ENCODE measurements at regions not wholly inside any gene's neighbourhood (a gene's known extent, or its start where the extent isn't known, plus 50 kb on each side); places are given as distances from the start of the nearest gene placed in this dataset.

DNA sequence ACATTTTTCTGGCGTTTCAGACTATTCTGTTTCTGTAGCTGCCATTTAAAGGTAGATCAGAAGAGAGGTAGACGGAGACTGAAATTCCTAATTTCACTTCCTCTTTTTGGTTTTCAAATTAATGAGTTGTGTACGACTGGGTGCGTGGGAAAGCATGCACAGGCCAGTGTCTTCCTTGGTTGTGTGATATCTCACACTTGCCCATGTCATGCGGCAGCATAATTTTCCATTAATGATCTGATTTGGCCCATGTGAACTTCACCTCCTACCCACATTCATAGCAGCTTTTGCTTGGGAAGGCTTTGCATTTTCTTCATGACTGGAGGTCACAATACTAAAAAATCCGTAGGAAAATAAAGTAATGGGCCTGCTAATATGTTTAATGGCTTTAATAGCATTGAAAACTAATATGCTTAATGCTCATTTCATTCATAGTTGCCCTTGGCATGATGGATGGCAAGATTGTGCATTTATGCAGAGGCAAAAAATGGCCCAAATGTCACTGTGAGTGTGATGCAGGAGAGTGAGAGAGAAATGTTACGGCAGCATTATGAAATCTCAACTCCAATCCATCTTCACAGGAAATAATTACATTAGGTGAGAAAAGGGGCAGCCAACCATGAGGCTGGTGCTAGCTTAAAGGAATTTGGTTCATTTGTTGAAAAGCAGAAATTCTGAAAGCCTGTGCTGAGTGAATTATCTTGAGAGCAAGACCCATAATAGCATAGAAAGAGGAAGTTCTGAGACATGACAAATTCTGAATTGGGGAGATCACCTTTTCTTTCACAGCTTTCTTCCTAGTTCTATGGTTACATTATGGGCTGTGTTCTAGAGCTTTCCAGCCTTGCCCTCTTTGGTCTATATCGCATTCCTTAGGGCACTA, 69.0 kb upstream of the UST start:
- no peaks in the 10 kb centered on the region for H3K27me3 Mint-ChIP-seq
- peaks cover 5% of the 10 kb centered on the region for H3K9me3 Mint-ChIP-seq

DNA sequence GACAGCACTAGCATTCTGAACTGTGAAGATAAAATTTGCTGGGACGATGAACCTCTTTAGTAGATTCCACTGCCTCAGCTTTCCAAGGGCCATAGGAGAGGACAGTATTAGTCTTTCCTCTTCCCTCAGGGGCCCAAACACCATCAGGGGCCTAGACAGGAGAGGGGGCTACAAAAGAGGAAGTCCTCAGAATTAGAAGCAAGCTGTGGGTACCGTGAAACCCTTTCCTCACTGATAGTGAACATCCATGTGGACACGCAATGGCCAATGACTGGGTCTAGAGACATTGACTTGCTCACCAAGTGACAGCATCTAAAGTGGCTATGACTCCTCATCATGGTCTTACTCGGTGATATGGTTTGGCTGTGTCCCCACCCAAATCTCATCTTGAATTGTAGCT, 68.1 kb upstream of the UST start:
- H3K4me3 Mint-ChIP-seq = no peak overlapping the region
- H3K27ac Mint-ChIP-seq = no peak overlapping the region

More for the DNA sequence above, 69.0 kb upstream of the UST start:
- H3K36me3 Mint-ChIP-seq = no peaks in the 10 kb centered on the region
- H3K27ac Mint-ChIP-seq = no peak overlapping the region
- no peaks in the 10 kb centered on the region for H3K4me1 Mint-ChIP-seq
- H3K4me3 Mint-ChIP-seq = no peak overlapping the region
- DNase-seq = no peak
- CTCF ChIA-PET = no interaction called here

DNA sequence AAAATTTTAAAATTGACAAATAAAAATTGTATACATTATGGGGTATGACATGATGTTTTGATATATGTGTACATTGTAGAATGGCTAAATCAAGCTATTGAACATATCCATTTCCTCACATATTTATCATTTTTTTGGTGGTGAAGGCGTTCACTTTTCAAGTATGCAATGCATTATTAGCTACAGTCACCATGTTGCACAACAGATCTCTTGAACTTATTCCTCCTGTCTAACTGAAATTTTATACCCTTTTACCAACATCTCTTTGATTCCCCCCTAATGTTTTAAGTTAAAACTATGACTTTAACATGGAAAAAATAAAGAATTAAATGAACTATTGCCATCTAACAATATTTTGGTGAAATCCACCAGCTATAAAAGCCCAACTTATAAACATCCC, 65.2 kb upstream of the UST start:
- H3K27me3 Mint-ChIP-seq = no peaks in the 10 kb centered on the region
- H3K27ac Mint-ChIP-seq = no peak overlapping the region
- no peaks in the 10 kb centered on the region for H3K9me3 Mint-ChIP-seq
- H3K4me1 Mint-ChIP-seq = no peaks in the 10 kb centered on the region
- CTCF ChIA-PET = no interaction called here
- H3K4me3 Mint-ChIP-seq = no peak overlapping the region
- no peaks in the 10 kb centered on the region for H3K36me3 Mint-ChIP-seq
- no peak for DNase-seq

More for the DNA sequence above, 68.1 kb upstream of the UST start:
- no peaks in the 10 kb centered on the region for H3K4me1 Mint-ChIP-seq
- no peak for DNase-seq
- H3K27me3 Mint-ChIP-seq = no peaks in the 10 kb centered on the region
- H3K9me3 Mint-ChIP-seq = no peaks in the 10 kb centered on the region
- CTCF ChIA-PET = no interaction called here
- no peaks in the 10 kb centered on the region for H3K36me3 Mint-ChIP-seq

DNA sequence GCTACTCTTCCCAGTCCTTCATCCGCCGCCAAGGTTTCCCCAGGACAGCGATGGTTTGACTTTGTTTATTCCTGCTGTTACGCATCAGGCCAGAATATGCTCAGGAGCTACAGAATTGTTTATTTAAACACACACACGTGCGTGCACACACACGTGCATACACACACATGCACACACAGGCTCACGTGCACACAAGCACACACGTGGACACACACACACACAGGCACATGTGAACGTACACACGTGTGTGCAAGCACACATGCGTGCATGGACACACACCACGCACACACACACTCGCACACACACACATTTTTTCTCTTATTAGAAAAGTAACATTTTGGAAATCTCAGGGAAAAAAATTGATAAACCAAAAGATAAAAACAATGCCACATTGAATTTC, 64.6 kb upstream of the UST start:
- Mint-ChIP-seq H3K36me3 (no peaks in the 10 kb centered on the region), H3K27ac (no peak overlapping the region), H3K9me3 (no peaks in the 10 kb centered on the region), H3K4me3 (no peak overlapping the region), H3K27me3 (no peaks in the 10 kb centered on the region), H3K4me1 (no peaks in the 10 kb centered on the region)
- DNase-seq = no peak
- CTCF ChIA-PET = no interaction called here

DNA sequence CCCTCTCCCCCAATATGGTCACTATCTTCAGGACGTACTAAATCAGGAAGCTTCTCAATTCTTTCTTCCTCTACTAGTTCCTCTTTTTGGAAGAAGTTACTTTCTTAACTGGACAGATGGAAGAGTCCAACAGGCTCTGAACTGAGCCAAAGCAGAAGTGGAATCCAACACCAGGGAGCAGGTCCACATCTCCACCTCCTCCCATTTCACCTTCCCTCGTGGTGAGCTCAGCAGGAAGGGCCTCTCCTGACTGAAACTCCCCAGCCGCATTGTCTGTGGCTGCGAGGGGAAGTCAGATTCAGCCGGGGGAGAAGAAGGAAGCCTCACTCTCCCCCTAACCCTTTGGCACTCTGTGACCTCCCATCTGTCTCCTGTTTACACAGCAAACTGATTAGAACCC, 63.8 kb upstream of the UST start:
- H3K4me3 Mint-ChIP-seq = no peak overlapping the region
- DNase-seq = no peak

DNA sequence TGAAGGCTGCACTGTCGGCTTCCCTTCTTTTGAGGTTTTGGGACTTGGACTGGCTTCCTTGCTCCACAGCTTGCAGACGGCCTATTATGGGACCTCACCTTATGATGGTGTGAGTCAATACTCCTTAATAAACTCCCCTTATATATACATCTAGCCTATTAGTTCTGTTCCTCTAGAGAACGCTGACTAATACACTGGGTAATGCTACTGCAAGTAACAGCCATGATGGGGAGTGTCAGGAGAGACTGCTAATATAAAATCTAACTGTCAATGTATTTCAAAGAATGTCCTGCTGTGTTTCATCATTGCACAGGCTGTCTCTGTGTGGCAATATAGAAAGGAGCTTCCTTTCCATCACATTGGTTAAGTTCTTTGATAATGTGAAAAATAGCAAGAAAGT, 57.7 kb upstream of the UST start:
- no peaks in the 10 kb centered on the region for H3K36me3 Mint-ChIP-seq
- H3K4me1 Mint-ChIP-seq = no peaks in the 10 kb centered on the region
- H3K4me3 Mint-ChIP-seq = no peak overlapping the region
- no peaks in the 10 kb centered on the region for H3K9me3 Mint-ChIP-seq
- peaks cover 10% of the 10 kb centered on the region for H3K27me3 Mint-ChIP-seq
- CTCF ChIA-PET = no interaction called here
- DNase-seq = no peak
- no peak overlapping the region for H3K27ac Mint-ChIP-seq

More for the DNA sequence above, 63.8 kb upstream of the UST start:
- no peaks in the 10 kb centered on the region for H3K4me1 Mint-ChIP-seq
- no peaks in the 10 kb centered on the region for H3K36me3 Mint-ChIP-seq
- no peak overlapping the region for H3K27ac Mint-ChIP-seq
- H3K27me3 Mint-ChIP-seq = no peaks in the 10 kb centered on the region
- no peaks in the 10 kb centered on the region for H3K9me3 Mint-ChIP-seq
- CTCF ChIA-PET = interaction anchor here (0.7 kb wide), 1 partner anchor 9 kb away, joined by 3 read pairs; no protein-coding TSS in a partner anchor

DNA sequence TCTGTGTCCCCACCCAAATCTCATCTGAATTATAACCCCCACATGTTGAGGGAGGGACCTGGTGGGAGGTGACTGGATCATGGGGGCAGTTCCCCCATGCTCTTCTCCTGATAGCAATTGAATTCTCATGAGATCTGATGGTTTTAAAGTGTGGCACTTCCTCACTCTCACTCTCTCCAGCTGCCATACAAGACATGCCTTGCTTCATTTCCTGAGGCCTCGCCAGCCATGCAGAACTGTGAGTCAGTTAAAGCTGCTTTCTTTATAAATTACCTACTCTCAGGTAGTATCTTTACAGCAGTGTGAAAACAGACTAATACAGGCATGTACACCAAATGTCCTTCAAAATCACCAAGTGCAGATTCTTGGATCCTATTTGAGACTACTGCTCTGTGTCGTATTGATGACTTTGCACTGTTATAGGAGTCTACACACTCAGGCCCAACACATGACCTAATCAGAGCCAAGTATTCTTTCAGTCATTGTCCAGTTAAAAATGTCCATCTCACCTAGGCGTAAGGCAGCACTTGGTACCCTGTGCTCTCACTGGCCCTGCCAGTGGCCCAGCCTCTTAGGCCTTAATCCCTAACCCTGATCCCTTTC, 52.8 kb upstream of the UST start:
- Mint-ChIP-seq H3K9me3 (no peaks in the 10 kb centered on the region), H3K36me3 (no peaks in the 10 kb centered on the region)
- no peak for DNase-seq

More for the DNA sequence above, 52.8 kb upstream of the UST start:
- Mint-ChIP-seq H3K4me1 (no peaks in the 10 kb centered on the region), H3K4me3 (no peak overlapping the region), H3K27me3 (peaks cover 7% of the 10 kb centered on the region), H3K27ac (no peak overlapping the region)
- CTCF ChIA-PET = no interaction called here

Data from activated naive CD4-positive, alpha-beta T cell treated with anti-CD3 and anti-CD28 coated beads, Interleukin-2, amount 10 ng/mL, durations not matched to agents 7 days and 5 days (primary cell).